SK-MEL-5 (cell line): ENCODE measurements at regions not wholly inside any gene's neighbourhood (a gene's known extent, or its start where the extent isn't known, plus 50 kb on each side); places are given as distances from the start of the nearest gene placed in this dataset.
A peak's percentile ranks its signal among the peaks of the same experiment; 100 is the strongest.

ENCODE experiments used
- DNase-seq: peaks from one replicate; pipeline ENCODE4 v3.0.0-alpha.2; 2016; ENCODE audit warnings: low read depth, low spot score
- in situ Hi-C: cut with HindIII; loops from 2 replicates; pipeline ENCODE4 v1.10.0; 2016; ENCODE audit warnings: low sequenced_read_pairs, high pct_unique_total_duplicates, low pct_unique_long_range_greater_than_20kb

DNA sequence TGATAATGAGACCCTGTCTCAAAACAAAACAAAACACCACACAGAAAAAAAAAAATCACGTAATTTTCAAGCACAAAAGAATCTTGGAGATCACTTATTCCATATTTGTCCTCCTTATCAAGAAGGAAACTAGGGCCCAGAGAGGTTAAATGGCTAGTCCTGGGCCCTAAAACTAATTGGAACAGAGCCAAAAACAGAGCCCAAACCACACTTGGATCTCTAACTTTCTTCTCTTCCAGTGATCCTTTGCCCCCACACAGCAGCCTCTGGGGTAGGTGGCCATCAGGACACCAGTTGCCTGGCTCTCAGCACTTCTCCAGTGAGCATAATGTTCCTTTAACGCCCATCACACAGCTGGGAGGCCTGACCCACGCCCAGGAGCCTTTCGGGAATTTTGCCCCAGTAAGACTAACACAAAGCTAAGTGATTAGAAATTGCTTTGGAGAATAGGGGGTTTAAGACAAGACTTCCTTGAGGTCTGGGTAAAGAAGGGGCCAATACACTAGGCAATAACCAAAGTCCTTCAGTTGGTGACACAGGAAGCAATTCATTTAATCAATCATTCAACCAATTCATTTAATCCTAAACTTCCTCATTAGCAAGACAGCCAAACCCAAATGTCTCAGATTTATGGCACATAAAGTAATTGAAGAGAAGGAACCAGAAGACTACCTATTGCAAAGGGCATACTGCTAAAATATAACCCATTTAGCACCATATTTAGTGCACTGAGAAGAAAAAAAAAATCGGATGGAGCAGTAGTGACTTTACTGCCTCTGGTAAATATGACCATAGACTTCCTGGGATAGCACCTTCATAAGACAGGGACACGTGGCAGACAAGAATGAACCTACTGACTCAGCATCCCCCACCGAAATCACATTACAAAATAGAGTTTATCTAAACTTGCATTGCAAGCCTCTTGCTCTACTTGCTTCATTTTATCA, 77.8 kb downstream of the ZNF608 start:
- DNase-seq = no peak
- in situ Hi-C loops = no loop called here

DNA sequence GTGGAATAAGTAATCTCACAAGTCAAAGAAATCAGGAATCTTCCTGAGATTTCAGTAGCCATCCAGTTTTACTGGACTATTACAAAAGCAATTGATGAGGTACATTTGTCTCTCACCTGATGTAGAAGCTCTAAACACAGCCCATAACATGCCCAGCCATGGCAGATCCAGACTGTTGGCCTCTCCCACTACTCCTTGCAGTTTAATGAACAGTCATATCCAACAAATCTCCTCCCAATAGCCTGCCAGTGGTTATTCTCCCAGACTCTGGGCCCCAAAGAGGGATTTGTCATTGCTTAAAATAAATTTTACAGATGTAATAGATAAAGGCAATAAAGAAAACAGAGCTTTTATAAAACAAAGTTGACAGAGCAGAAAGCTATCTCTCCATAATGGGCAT, 80.8 kb downstream of the ZNF608 start:
- in situ Hi-C loops = no loop called here
- no peak for DNase-seq

DNA sequence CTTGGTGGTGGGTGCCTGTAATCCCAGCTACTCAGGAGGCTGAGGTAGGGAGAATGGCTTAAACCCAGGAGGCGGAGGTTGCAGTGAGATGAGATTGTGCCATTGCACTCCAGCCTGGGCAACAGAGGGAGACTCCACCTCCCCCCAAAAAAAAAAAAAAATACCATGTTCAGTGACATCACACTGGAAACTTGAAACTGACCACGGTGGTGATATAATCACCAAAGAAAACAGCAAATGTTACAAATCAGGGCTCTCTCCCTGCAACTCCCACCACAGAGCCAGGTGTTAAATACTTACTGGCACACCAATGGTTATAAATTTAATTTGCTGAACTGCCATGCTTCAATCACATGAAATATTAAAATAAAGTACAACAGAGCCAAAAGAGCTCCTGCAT, 81.4 kb downstream of the ZNF608 start:
- in situ Hi-C loops = no loop called here
- DNase-seq = no peak

DNA sequence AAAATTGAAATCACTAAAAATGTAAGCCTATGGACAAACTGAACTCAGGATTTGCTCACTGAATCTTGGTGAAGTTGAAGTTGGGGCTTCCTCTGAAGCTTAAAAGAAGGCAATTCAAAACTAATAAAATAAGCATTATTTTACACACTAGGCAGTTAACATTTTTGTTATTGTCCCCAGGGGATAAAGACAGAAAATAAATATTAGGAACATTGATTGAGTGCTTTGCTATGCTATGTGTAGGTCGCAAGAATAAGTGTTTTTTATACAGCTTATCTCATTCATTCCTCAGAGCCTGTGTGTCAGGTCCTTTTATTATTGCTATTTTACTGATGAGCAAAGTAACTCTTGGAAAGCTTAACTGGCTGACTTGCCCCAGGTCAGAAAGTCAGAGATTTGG, 82.2 kb downstream of the ZNF608 start:
- in situ Hi-C loops = no loop called here
- DNase-seq = no peak

DNA sequence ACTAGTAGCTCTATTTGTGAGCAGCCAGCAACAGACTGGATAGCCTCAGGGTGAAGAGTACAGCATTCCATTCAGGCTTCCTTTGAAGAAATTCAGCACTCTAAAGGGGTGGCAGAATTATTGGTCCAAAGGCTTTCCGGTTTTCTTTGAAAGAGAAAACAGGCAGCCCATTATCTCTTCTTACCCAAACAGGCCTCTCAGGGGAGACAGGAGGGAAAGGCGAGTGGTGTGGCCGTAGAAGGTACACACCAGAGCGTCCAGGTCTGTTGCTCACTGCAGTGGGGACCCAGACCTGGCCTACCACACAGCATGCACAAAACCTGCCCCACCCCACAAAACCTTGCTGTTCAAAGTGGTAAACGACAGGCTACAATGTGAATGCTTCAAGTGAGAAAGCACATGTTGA, 83.3 kb downstream of the ZNF608 start:
- DNase-seq = peak; percentile 91
- in situ Hi-C loops = no loop called here

DNA sequence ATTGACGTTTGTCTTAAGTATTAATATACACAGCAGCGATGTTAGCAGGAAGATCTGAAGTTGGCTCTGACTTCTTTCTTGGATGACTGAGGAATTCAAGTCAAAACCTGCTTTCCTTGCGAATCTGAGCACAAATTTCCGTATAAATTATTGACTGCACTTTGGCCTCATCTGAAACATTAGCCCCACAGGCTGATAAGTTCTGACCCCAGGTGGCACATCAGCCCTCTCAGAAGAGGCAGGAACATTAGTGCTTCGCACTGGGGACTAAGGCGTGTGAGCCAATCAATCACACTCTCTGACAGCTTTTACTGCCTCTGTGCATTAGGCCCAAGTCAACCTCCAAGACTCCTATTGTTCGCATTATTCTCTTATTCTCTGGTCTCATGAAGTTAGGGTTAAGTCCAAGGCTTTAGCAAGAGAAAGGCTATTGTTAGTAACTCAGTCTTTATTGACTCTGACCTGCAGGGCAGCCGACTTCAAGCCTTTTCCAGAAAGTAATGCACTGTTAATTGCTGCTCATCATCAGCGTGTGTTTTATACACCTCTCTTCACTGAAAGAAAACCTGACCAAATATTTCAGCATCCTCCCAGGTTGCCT, 84.2 kb downstream of the ZNF608 start:
- in situ Hi-C loops = no loop called here
- peak; percentile 27 for DNase-seq

DNA sequence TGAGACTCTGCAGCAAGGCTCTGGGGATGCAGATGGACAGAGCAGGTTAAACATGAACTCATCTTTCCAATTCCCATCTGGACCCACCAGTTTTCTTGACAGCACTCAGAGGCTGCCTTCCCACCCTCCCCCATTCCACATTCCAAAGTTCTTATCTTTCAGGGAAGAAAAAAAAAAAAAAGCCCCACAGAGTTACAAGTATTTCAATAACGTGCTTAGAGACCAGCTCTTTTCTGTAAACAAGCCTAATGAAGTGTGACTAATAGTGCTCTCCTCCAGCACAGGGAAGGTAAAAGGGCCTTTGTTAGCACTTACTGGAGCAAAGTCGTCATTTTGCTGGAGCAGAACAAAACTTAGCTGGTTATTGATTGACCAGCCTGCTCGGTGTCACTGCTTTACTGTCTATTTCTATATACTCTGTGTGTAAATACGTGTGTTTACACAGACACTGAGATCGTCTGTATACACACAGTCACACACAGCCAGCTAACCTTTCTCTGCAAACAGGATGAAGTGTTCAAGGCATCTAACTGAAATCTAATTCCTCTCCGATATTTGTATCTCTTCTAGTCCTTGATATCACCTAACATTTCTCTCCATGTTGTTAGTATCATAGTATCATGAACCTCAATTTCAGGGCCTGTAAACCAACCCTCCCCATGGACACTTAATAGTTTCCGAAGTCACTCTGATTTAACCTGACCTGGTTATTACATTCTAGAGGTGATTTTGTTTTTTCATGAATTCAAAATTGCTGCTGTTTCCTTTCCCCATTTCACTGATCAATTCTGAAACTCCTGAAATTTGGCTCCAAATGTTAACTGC, 84.9 kb downstream of the ZNF608 start:
- in situ Hi-C loops = no loop called here

DNA sequence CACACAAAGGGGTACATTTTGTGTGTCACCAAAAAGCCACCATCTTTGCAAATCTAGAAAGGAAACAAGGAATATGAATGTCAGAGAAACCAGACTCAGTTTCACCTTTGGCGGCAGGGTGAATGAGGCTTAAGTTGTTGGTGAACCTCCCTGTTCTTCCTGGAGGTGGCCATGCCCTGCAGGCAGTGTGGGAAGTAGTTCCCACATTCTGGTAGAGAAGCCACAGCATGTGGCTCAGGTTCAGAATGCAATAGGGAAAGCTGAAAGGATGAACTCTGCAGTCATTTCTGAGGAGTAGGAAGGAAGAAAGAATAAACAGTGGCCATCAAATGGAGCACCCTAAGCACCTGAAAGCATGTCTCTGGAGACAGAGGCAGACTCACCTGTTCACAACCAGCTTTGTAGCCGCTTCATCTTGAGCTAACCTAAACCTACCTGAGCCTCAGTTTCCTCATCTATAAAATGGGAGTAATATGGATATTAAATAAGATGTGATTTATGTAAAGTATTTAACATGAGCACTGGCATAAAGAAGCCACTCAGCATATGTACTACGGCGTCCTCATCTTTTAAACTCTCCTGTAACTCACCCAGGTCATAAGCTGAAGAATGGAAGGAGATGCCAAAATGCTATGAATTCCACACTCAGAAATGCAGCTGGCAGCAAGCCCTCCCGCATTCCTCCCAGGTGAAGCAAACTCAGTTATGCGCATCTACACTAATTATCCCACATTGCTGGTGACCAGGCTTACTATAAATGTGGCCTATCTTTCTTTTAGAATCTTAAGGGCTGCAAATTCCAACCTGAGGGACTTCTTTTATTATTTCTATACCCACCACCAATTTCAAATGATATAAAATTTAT, 86.0 kb downstream of the ZNF608 start:
- in situ Hi-C loops = no loop called here
- DNase-seq = no peak

More for the DNA sequence above, 84.9 kb downstream of the ZNF608 start:
- DNase-seq = peak; percentile 88

DNA sequence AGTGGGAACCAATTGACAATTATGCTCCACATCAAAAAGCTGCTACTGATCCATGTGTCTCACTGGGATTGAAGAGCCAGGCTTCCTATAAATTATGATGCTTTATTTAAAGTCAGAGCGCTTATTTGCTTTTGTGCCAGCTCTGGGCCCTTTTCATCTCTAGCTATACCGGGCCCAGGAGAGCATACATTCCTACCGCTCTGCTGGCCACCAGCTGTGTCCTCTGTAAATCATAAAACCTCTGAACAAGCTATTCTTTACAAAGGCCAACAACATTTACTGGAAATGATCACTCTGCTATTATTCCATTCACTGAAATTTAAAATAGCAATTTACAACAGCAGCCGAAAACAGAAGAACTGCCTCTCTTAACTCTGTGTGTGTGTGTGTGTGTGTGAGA, 86.6 kb downstream of the ZNF608 start:
- in situ Hi-C loops = no loop called here
- DNase-seq = no peak

DNA sequence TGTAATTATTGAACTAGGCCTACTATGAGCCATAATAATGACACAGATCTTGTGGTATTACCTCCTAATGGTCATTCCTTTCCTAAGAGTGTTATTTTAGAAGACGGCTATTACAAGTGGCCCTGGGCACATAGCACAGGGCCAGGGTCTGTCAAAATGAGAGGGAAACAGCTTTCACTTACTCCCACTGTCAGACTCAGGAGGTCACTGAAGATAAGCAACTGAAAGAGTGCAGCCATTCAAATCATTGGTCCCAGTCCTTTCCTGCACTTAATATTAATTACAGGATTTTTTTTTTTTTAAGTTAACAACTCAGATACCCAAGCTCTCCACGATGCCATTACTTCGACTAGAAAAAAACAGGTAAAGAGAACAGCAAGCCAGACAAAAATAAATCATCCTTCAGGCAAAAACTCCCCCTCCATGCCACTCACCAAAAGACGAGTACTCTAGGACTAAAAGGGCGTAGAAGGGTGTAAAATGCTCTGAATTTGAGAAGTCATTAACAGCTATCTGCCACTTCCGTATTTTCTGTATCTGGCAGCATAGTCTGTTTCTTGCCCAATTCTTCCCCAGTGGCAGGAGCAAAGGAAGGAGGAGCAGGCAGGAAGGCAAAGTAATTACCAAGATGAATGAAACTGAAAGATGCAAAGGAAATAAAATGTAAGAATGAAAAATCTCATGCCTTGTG, 87.4 kb downstream of the ZNF608 start:
- in situ Hi-C loops = no loop called here
- no peak for DNase-seq

DNA sequence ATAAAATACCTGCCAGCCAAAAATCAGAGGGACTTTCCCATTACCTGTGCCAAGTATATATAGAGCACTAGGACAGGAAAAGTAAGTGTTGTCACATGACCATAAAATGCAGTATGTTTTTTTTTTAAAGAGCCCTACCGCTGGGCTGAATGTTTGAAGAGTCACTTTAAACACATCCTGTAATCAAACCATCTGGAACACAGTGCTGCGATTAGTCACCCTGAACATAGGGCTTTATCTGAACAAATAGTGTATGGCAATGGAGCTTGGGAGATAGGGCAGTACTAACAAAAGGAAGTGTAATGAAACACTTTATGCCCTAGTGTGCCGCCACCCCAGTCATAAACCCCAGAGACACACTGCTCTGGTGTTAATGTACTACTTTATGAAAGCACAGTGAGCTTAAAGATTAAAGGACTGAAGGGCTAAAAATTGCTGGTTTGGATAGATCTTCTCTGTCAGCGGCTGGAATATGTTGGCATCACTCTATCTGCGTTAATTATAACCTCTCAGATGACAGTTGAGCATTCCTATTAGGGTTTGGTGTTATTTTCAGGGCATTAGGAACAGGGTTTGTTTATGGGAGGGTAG, 90.4 kb downstream of the ZNF608 start:
- in situ Hi-C loops = no loop called here
- DNase-seq = no peak

DNA sequence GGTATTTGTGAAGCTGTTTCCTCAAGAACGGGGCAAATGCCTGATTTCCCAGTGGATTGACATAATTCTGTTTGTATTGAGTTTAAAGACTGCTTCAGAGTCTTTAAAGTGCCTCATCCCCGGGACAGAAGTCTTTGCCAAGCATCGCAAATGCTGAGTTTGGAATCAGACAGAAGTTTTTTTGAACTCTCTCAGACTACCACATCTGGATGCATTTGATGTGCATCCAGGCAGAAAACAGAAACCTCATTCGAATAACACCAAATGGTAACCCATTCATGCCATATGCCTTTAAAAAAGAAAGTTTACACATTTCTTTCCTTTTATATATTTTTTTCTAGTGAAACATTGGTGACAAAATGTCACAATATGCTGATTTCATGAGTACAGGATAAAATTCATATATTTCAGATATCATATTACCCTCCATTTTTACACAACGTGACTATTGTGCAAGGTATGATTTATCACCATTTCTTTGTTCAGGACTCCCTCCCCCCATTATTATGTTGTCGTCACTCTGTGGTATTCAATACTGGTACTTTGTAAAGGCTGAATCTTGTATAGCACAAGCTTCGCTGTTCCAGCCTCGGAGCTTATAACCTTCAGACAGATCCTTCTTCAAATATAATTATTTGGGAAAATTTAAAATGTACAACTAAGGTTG, 91.1 kb downstream of the ZNF608 start:
- in situ Hi-C loops = no loop called here
- DNase-seq = no peak

DNA sequence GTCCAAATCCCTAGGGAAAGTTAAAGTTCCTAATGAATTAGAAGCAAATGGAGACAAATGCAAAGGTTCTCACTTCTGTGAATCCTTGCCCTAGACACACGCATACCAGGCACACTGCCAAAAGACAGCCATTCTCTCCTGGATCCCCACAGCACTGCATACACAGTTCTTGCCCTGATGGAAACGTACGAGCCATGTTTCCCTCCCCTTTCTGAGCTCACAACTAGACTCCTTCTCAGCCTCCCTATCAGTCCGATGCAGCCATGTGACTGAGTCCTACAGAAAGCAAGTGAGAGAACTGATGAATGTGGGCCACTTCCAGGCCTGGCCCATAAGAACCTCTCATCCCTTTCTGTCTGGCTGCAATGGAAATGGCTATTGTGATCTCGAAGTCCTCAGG, 92.0 kb downstream of the ZNF608 start:
- DNase-seq = no peak

DNA sequence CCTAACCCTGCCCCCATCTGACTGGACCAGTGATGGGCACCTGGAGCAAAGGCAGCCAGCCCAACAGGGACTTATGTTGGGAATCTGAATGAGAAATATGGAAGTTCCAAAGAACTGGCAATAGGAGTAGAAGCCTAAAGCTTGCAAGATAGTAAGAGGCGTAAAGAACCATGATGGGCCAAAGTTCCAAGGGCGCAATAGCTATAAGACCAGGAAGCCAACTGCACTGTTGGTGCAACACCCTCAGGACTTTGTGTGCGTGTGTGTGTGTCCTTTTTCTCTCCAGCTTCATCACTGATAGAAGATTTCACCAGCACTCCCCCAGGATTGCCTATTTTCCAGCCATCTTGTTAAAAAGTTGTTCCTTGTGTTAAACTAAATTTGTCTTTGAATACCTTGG, 92.8 kb downstream of the ZNF608 start:
- no peak for DNase-seq
- in situ Hi-C loops = no loop called here

More for the DNA sequence above, 92.0 kb downstream of the ZNF608 start:
- in situ Hi-C loops = no loop called here

DNA sequence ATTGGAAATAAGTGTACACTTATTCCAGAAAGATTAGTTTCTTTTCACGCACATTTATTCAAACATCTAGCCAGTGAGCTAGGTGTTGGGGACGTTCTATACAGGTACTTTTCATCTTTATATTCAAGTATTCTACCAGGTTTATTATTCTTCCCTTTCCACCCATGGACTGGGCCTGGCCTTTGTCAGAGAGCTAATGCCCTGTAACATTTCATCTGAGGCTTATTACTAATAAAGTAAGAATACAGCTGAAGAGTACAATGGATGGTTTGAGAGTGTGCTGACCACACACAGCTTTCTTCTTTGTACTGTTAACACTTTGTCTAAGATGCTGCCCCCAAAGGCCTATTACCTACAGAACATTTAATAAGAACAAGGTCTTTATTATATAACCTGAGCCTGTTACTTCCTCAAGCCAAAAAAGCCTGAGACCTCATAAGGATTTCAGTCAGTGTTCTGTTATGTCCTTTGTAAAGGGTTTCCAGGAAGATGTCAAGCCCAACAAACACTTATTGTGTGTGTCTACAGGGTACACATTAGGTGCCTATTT, 93.5 kb downstream of the ZNF608 start:
- in situ Hi-C loops = no loop called here

DNA sequence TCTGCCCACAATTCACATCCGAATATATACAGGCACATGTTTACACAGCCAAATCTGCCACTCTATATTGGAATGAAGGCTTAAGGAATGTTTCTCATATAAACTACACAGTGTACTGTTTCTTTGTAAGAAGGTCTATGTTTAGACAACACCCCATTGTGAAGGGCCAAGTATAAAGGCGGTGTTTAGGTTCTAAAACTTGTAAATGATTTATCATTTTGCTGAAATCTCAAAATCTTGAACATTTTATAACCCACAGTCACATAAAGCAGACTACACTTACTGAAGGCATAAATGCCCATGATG, 94.0 kb downstream of the ZNF608 start:
- in situ Hi-C loops = no loop called here
- DNase-seq = peak; percentile 58

More for the DNA sequence above, 93.5 kb downstream of the ZNF608 start:
- peak; percentile 88 for DNase-seq
